ENCODE measurements at regions not wholly inside any gene's neighbourhood (a gene's known extent, or its start where the extent isn't known, plus 50 kb on each side); places are given as distances from the start of the nearest gene placed in this dataset.
"Not testable (repeated sequence)": the region's sequence is repeated elsewhere in the genome, so short reads cannot be mapped to it uniquely, and the experiment has no call there.

DNA sequence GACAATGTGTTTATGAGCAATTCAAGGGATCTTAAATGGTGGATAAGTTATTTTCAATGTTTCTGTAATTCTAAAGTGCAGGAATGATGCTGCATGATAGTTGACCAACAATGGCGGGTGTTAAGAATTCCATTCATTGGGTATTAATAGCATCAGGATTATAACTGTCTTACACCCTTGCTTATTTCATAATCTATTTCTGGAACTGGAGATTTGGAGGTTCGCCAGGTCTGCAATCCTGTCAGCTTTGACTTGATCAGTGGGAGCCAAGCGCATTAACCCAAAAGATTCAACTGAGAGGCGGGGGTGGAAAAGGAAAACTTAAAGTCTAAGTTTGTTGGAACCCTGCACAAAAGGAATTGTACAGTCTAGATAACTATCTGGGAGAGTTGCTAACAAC, 114.9 kb upstream of the ZEB1 start:
- no peak overlapping the region for H3K4me3 Mint-ChIP-seq
- no peaks in the 10 kb centered on the region for H3K4me1 Mint-ChIP-seq (ENCODE audit: low read depth)
- ChIA-PET CTCF (no interaction called here), POLR2A (no interaction called here)
- no peaks in the 10 kb centered on the region for H3K36me3 Mint-ChIP-seq (ENCODE audit: low read depth)
- no peak for ATAC-seq
- H3K27me3 Mint-ChIP-seq (ENCODE audit: low read depth), result no peaks in the 10 kb centered on the region
- H3K9me3 Mint-ChIP-seq (ENCODE audit: insufficient read depth), result no peaks in the 10 kb centered on the region
- H3K27ac Mint-ChIP-seq, result no peak overlapping the region
- no peak for DNase-seq

GRCh38 chr10:31207636-31208035, 111.4 kb upstream of the ZEB1 start:
- no peak for DNase-seq
- no peaks in the 10 kb centered on the region for H3K4me1 Mint-ChIP-seq (ENCODE audit: low read depth)
- H3K27me3 Mint-ChIP-seq (ENCODE audit: low read depth), result no peaks in the 10 kb centered on the region
- ChIA-PET POLR2A (no interaction called here), CTCF (no interaction called here)
- H3K36me3 Mint-ChIP-seq (ENCODE audit: low read depth), result no peaks in the 10 kb centered on the region
- no peak overlapping the region for H3K27ac Mint-ChIP-seq
- no peak overlapping the region for H3K4me3 Mint-ChIP-seq
- no peaks in the 10 kb centered on the region for H3K9me3 Mint-ChIP-seq (ENCODE audit: insufficient read depth)
- no peak for ATAC-seq

DNA sequence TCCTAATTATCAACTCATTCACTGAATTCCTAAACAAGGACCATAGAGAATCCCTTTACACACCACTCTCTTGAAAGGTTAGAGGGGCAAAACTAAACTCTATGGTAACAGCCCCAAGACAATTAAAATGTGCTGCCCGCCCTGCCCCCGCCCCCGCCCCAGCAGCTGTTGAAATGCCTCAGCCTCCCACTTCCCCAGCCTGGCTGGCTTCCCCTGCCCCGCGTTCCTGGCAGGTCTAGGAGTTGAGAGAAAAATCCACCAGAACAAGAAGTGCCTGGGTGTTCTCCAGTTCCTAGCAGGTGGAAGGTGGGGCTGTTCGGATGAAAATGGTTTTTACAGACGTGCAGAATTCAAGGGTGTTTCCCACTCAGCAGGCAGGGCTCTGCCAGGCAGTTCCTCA, 109.5 kb upstream of the ZEB1 start:
- POLR2A ChIA-PET, result no interaction called here

DNA sequence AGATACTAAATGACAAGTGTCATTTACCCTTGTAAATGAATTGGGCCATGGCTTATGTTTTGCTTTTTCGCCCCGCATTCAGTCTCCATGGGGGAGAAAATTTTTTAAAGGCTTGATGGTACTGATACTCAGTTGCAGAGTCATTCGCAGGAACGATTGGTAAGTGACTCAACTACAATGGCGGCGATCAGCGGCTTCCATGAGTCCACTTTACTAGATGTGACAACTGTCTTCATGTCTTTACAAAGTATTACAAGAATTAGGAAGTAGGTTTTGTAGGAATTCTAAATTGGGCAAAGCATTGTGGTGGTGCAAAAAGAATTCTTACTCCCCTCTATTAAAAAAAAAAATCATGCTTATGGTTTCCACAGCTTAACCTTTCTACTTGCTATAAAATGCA, 108.8 kb upstream of the ZEB1 start:
- no peak overlapping the region for H3K27ac Mint-ChIP-seq
- no peaks in the 10 kb centered on the region for H3K4me1 Mint-ChIP-seq (ENCODE audit: low read depth)

More for the DNA sequence above, 109.5 kb upstream of the ZEB1 start:
- Mint-ChIP-seq H3K9me3 (ENCODE audit: insufficient read depth) (no peaks in the 10 kb centered on the region), H3K36me3 (ENCODE audit: low read depth) (no peaks in the 10 kb centered on the region), H3K27me3 (ENCODE audit: low read depth) (no peaks in the 10 kb centered on the region), H3K4me1 (ENCODE audit: low read depth) (no peaks in the 10 kb centered on the region), H3K4me3 (no peak overlapping the region), H3K27ac (no peak overlapping the region)
- DNase-seq (no peak), ATAC-seq (no peak)
- CTCF ChIA-PET, result no interaction called here

GRCh38 chr10:31213959-31214358, 105.1 kb upstream of the ZEB1 start:
- POLR2A ChIA-PET, result no interaction called here
- H3K36me3 Mint-ChIP-seq (ENCODE audit: low read depth), result no peaks in the 10 kb centered on the region
- no peak overlapping the region for H3K4me3 Mint-ChIP-seq
- ATAC-seq (no peak), DNase-seq (no peak)
- CTCF ChIA-PET, result no interaction called here
- no peaks in the 10 kb centered on the region for H3K9me3 Mint-ChIP-seq (ENCODE audit: insufficient read depth)
- H3K4me1 Mint-ChIP-seq (ENCODE audit: low read depth), result no peaks in the 10 kb centered on the region
- no peak overlapping the region for H3K27ac Mint-ChIP-seq
- H3K27me3 Mint-ChIP-seq (ENCODE audit: low read depth), result peaks cover 3% of the 10 kb centered on the region

More for the DNA sequence above, 108.8 kb upstream of the ZEB1 start:
- Mint-ChIP-seq H3K27me3 (ENCODE audit: low read depth) (no peaks in the 10 kb centered on the region), H3K4me3 (no peak overlapping the region), H3K36me3 (ENCODE audit: low read depth) (no peaks in the 10 kb centered on the region), H3K9me3 (ENCODE audit: insufficient read depth) (no peaks in the 10 kb centered on the region)
- POLR2A ChIA-PET, result no interaction called here
- no peak for DNase-seq
- CTCF ChIA-PET, result no interaction called here
- no peak for ATAC-seq

GRCh38 chr10:31215052-31215451, 104.0 kb upstream of the ZEB1 start:
- CTCF ChIA-PET, result no interaction called here
- no peaks in the 10 kb centered on the region for H3K9me3 Mint-ChIP-seq (ENCODE audit: insufficient read depth)

DNA sequence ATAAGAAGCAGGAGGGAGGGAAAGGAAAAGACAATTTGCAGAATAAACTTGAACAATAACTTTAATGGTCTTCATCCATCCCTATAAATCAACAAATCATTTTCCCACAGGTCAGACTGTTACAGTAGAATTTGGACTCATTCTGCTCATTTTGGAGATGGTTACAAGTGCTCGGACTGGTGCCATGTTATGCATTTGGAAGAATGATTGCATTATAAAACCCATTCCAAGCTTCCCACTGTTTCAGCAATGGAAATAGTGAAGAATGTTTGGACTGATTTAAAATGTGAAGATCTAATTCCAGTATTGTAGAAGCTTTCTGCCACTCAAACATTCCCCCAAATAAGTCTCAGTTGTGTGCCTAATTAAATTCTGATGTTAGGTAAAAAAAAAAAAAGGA, 99.7 kb upstream of the ZEB1 start:
- POLR2A ChIA-PET, result no interaction called here
- H3K27me3 Mint-ChIP-seq (ENCODE audit: low read depth), result peaks cover 8% of the 10 kb centered on the region

More at GRCh38 chr10:31215052-31215451, 104.0 kb upstream of the ZEB1 start:
- Mint-ChIP-seq H3K4me1 (ENCODE audit: low read depth) (no peaks in the 10 kb centered on the region), H3K36me3 (ENCODE audit: low read depth) (no peaks in the 10 kb centered on the region), H3K27me3 (ENCODE audit: low read depth) (peaks cover 3% of the 10 kb centered on the region), H3K4me3 (no peak overlapping the region), H3K27ac (no peak overlapping the region)
- POLR2A ChIA-PET, result no interaction called here
- DNase-seq (no peak), ATAC-seq (no peak)

DNA sequence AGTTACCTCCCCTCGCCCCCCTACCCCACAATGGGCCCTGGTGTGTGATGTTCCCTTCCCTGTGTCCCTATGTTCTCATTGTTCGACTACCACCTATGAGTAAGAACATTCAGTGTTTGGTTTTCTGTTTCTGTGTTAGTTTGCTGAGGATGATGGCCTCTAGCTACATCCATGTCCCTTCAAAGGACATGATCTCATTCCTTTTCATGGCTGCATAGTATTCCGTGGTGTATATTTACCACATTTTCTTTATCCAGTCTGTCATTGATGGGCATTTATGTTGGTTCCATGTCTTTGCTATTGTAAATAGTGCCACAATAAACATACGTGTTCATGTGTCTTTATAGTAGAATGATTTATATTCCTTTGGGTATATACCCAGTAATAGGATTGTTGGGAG, 90.2 kb upstream of the ZEB1 start:
- H3K4me3 Mint-ChIP-seq; H3K36me3 Mint-ChIP-seq (ENCODE audit: low read depth); H3K27ac Mint-ChIP-seq; DNase-seq; POLR2A ChIA-PET; H3K4me1 Mint-ChIP-seq (ENCODE audit: low read depth); H3K9me3 Mint-ChIP-seq (ENCODE audit: insufficient read depth); CTCF ChIA-PET; ATAC-seq; H3K27me3 Mint-ChIP-seq (ENCODE audit: low read depth): not testable (repeated sequence)

More for the DNA sequence above, 99.7 kb upstream of the ZEB1 start:
- no peak for DNase-seq
- CTCF ChIA-PET, result no interaction called here
- no peak overlapping the region for H3K27ac Mint-ChIP-seq
- no peaks in the 10 kb centered on the region for H3K4me1 Mint-ChIP-seq (ENCODE audit: low read depth)
- ATAC-seq, result no peak
- H3K4me3 Mint-ChIP-seq, result no peak overlapping the region
- no peaks in the 10 kb centered on the region for H3K9me3 Mint-ChIP-seq (ENCODE audit: insufficient read depth)
- no peaks in the 10 kb centered on the region for H3K36me3 Mint-ChIP-seq (ENCODE audit: low read depth)

GRCh38 chr10:31239961-31240360, 79.1 kb upstream of the ZEB1 start:
- DNase-seq (no peak), ATAC-seq (no peak)
- Mint-ChIP-seq H3K9me3 (ENCODE audit: insufficient read depth) (no peaks in the 10 kb centered on the region), H3K36me3 (ENCODE audit: low read depth) (no peaks in the 10 kb centered on the region), H3K27ac (no peak overlapping the region), H3K4me1 (ENCODE audit: low read depth) (peaks cover 2% of the 10 kb centered on the region), H3K4me3 (no peak overlapping the region), H3K27me3 (ENCODE audit: low read depth) (peaks cover 2% of the 10 kb centered on the region)
- ChIA-PET CTCF (no interaction called here), POLR2A (interaction anchor here (0.6 kb wide), 1 partner anchor 1001 kb away, joined by 3 read pairs; no protein-coding TSS in a partner anchor)

- ATAC-seq (no peak), DNase-seq (peak; percentile 27)
- ChIA-PET CTCF (no interaction called here), POLR2A (no interaction called here)
- no peak overlapping the region for H3K27ac Mint-ChIP-seq
- no peak overlapping the region for H3K4me3 Mint-ChIP-seq
- H3K36me3 Mint-ChIP-seq (ENCODE audit: low read depth), result no peaks in the 10 kb centered on the region
- peaks cover 2% of the 10 kb centered on the region for H3K4me1 Mint-ChIP-seq (ENCODE audit: low read depth)
- no peaks in the 10 kb centered on the region for H3K9me3 Mint-ChIP-seq (ENCODE audit: insufficient read depth)
- H3K27me3 Mint-ChIP-seq (ENCODE audit: low read depth), result peaks cover 4% of the 10 kb centered on the region
These were observed 76.1 kb upstream of the ZEB1 start for GRCh38 chr10:31242902-31243301.

- DNase-seq; ATAC-seq; H3K9me3 Mint-ChIP-seq (ENCODE audit: insufficient read depth); H3K4me3 Mint-ChIP-seq; H3K27ac Mint-ChIP-seq; POLR2A ChIA-PET; H3K4me1 Mint-ChIP-seq (ENCODE audit: low read depth); H3K36me3 Mint-ChIP-seq (ENCODE audit: low read depth); CTCF ChIA-PET: not testable (repeated sequence)
- H3K27me3 Mint-ChIP-seq (ENCODE audit: low read depth), result peaks cover 10% of the 10 kb centered on the region
These were observed 67.9 kb upstream of the ZEB1 start for GRCh38 chr10:31251118-31251517.

GRCh38 chr10:31253237-31253636, 65.8 kb upstream of the ZEB1 start:
- ATAC-seq, result no peak
- H3K4me1 Mint-ChIP-seq (ENCODE audit: low read depth), result no peaks in the 10 kb centered on the region
- CTCF ChIA-PET, result interaction anchor here (1.0 kb wide), 1 partner anchor 12 kb away, joined by 3 read pairs; no protein-coding TSS in a partner anchor
- no peak for DNase-seq
- no peaks in the 10 kb centered on the region for H3K36me3 Mint-ChIP-seq (ENCODE audit: low read depth)
- H3K9me3 Mint-ChIP-seq (ENCODE audit: insufficient read depth), result no peaks in the 10 kb centered on the region
- POLR2A ChIA-PET, result no interaction called here
- no peak overlapping the region for H3K27ac Mint-ChIP-seq
- H3K27me3 Mint-ChIP-seq (ENCODE audit: low read depth), result peaks cover 6% of the 10 kb centered on the region
- no peak overlapping the region for H3K4me3 Mint-ChIP-seq

DNA sequence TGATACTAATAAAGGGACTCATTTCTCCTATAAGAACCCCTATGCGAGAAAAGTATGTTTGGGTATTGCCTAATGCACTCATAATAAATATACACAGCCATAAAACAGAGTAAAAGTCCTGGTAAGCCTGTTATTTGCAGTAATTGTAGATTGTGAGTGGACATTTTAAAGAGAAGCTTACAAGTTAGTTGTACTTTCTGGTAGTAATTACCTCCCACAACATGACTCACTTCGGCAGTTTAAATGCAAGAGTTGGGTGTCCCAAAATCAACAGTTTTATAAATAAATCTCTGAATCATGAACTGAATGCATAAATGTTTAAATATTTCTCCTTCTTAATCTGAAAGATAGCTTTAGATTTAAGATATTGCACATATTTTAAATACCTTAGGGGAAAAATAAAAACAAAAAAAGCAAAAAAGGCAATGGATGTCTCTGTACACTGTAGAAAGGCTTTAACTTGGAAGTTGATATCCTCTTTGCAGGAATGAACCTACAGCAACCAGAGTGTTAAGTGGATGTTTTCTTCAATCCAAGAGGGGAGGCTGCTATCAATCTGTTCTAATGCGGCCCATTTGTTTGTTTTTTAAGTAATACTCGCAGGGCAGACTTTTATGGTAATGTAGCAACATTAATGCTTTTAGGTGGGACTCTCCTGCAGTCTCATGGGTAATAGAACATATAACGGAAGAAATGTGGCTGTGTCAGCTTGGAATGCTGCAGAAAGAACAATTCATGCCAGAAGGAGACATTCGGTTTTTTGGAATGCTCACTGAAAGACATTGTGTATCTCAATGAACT, 57.3 kb upstream of the ZEB1 start:
- CTCF ChIA-PET, result no interaction called here
- POLR2A ChIA-PET, result no interaction called here
- no peak overlapping the region for H3K4me3 Mint-ChIP-seq
- no peaks in the 10 kb centered on the region for H3K4me1 Mint-ChIP-seq (ENCODE audit: low read depth)
- DNase-seq (no peak), ATAC-seq (no peak)
- no peaks in the 10 kb centered on the region for H3K36me3 Mint-ChIP-seq (ENCODE audit: low read depth)
- H3K27ac Mint-ChIP-seq, result no peak overlapping the region
- no peaks in the 10 kb centered on the region for H3K27me3 Mint-ChIP-seq (ENCODE audit: low read depth)
- no peaks in the 10 kb centered on the region for H3K9me3 Mint-ChIP-seq (ENCODE audit: insufficient read depth)

All from activated CD8-positive, alpha-beta T cell treated with anti-CD3 and anti-CD28 coated beads, Interleukin-2, amount 10 ng/mL, durations not matched to agents 7 days and 5 days (primary cell).